H9 (cell line): ENCODE measurements at regions not wholly inside any gene's neighbourhood (a gene's known extent, or its start where the extent isn't known, plus 50 kb on each side); places are given as distances from the start of the nearest gene placed in this dataset.

ENCODE experiments used
- DNase-seq: peaks from one replicate; pipeline ENCODE4 v3.0.0-alpha.2; 2017
- H2AFZ ChIP-seq: one replicate; pipeline ENCODE4 v1.6.1; 2013; ENCODE audit warnings: mild to moderate bottlenecking, low read length, control low read depth, moderate library complexity
- H2AK5ac ChIP-seq: 2 replicates; pipeline ENCODE4 v1.6.1; 2013; ENCODE audit warnings: low read length, control low read depth, mixed read lengths; ENCODE audit not compliant: insufficient read length
- H2BK120ac ChIP-seq: one replicate; pipeline ENCODE4 v1.6.1; 2013; ENCODE audit warnings: low read depth, mild to moderate bottlenecking, low read length, control low read depth, inconsistent platforms; ENCODE audit not compliant: poor library complexity, severe bottlenecking
- H2BK12ac ChIP-seq: 2 replicates; pipeline ENCODE4 v1.6.1; 2013; ENCODE audit warnings: low read length, control low read depth, mixed read lengths, low read depth; ENCODE audit not compliant: insufficient read length
- H2BK15ac ChIP-seq: 2 replicates; pipeline ENCODE4 v1.6.1; 2013; ENCODE audit warnings: low read depth, low read length, control low read depth
- H2BK20ac ChIP-seq: one replicate; pipeline ENCODE4 v1.6.1; 2013; ENCODE audit warnings: low read depth, mild to moderate bottlenecking, low read length, control low read depth, inconsistent platforms; ENCODE audit not compliant: poor library complexity, severe bottlenecking
- H2BK5ac ChIP-seq: 2 replicates; pipeline ENCODE4 v1.6.1; 2013; ENCODE audit warnings: low read length, control low read depth, mixed read lengths; ENCODE audit not compliant: insufficient read length
- H3K14ac ChIP-seq: 2 replicates; pipeline ENCODE4 v1.6.1; 2013; ENCODE audit warnings: low read length, control low read depth; ENCODE audit not compliant: insufficient read depth
- H3K18ac ChIP-seq: 2 replicates; pipeline ENCODE4 v1.6.1; 2013; ENCODE audit warnings: low read depth, mild to moderate bottlenecking, mixed read lengths, low read length, control low read depth; ENCODE audit not compliant: insufficient read length
- H3K23ac ChIP-seq: 2 replicates; pipeline ENCODE4 v1.6.1; 2013; ENCODE audit warnings: low read length, control low read depth, mixed read lengths, low read depth; ENCODE audit not compliant: insufficient read length
- H3K23me2 ChIP-seq: 2 replicates; pipeline ENCODE4 v1.6.1; 2013; ENCODE audit warnings: low read depth, mild to moderate bottlenecking, mixed read lengths, low read length, control low read depth; ENCODE audit not compliant: insufficient read length, poor library complexity, severe bottlenecking
- H3K27ac ChIP-seq: 2 replicates; pipeline ENCODE4 v1.5.1; 2013; ENCODE audit warnings: low read length, control low read depth, mixed read lengths, low read depth; ENCODE audit not compliant: insufficient read length
- H3K27me3 ChIP-seq: 2 replicates; pipeline ENCODE4 v1.6.1; 2013; ENCODE audit warnings: low read length, control low read depth, inconsistent platforms; ENCODE audit not compliant: insufficient read depth
- H3K4ac ChIP-seq: 2 replicates; pipeline ENCODE4 v1.6.1; 2013; ENCODE audit warnings: low read depth, mild to moderate bottlenecking, control low read depth, inconsistent platforms, low read length, moderate library complexity
- H3K4me1 ChIP-seq: 2 replicates; pipeline ENCODE4 v1.6.1; 2013; ENCODE audit warnings: low read length, control low read depth, inconsistent platforms; ENCODE audit not compliant: insufficient read depth
- H3K4me2 ChIP-seq: 2 replicates; pipeline ENCODE4 v1.6.1; 2013; ENCODE audit warnings: low read length, control low read depth, mixed read lengths; ENCODE audit not compliant: insufficient read length, insufficient read depth
- H3K56ac ChIP-seq: 2 replicates; pipeline ENCODE4 v1.6.1; 2013; ENCODE audit warnings: low read depth, mild to moderate bottlenecking, mixed read lengths, low read length, control low read depth; ENCODE audit not compliant: insufficient read length
- H3K79me1 ChIP-seq: 2 replicates; pipeline ENCODE4 v1.6.1; 2013; ENCODE audit warnings: low read depth, mild to moderate bottlenecking, moderate library complexity, low read length, control low read depth, inconsistent platforms; ENCODE audit not compliant: insufficient read depth, poor library complexity, severe bottlenecking
- H3K79me2 ChIP-seq: 2 replicates; pipeline ENCODE4 v1.6.1; 2013; ENCODE audit warnings: low read length, control low read depth, inconsistent platforms; ENCODE audit not compliant: insufficient read depth
- H3K9ac ChIP-seq: 2 replicates; pipeline ENCODE4 v1.6.1; 2013; ENCODE audit warnings: low read length, control low read depth, mixed read lengths; ENCODE audit not compliant: insufficient read length; ENCODE audit errors: extremely low read depth
- H3K9me3 ChIP-seq: one replicate; pipeline ENCODE4 v1.6.1; 2013; ENCODE audit warnings: low read depth, low read length, inconsistent platforms; ENCODE audit not compliant: control insufficient read depth
- H3T11ph ChIP-seq: one replicate; pipeline ENCODE4 v1.6.1; 2013; ENCODE audit warnings: mild to moderate bottlenecking, low read length, control low read depth, inconsistent platforms
- H4K20me1 ChIP-seq: one replicate; pipeline ENCODE4 v1.6.1; 2013; ENCODE audit not compliant: control insufficient read depth, insufficient read length, insufficient read depth
- H4K5ac ChIP-seq: 2 replicates; pipeline ENCODE4 v1.6.1; 2013; ENCODE audit warnings: low read depth, mild to moderate bottlenecking, mixed read lengths, low read length, control low read depth; ENCODE audit not compliant: insufficient read length
- H4K8ac ChIP-seq: replicated peaks from 2 replicates; pipeline ENCODE4 v1.6.1; 2013; ENCODE audit warnings: low read length, control low read depth, mixed read lengths, low read depth; ENCODE audit not compliant: insufficient read length
- H4K91ac ChIP-seq: 2 replicates; pipeline ENCODE4 v1.6.1; 2013; ENCODE audit warnings: low read depth, mild to moderate bottlenecking, moderate library complexity, mixed read lengths, low read length, control low read depth; ENCODE audit not compliant: insufficient read length
- H3K27ac Mint-ChIP-seq, 3 experiments: 2 replicates in 2 of 3; 3 replicates in 1 of 3; pipeline ENCODE4 v1.8.0; 2020 to 2021; ENCODE audit warnings: mixed read lengths in 3 of 3, mild to moderate bottlenecking in 1 of 3, moderate library complexity in 1 of 3
- H3K27me3 Mint-ChIP-seq: 2 replicates; pipeline ENCODE4 v1.8.0; 2021; ENCODE audit warnings: low read depth, mild to moderate bottlenecking, moderate library complexity, mixed read lengths
- H3K36me3 Mint-ChIP-seq, 3 experiments: 2 replicates in 2 of 3; 3 replicates in 1 of 3; pipeline ENCODE4 v1.8.0; 2020 to 2021; ENCODE audit warnings: low read depth in 3 of 3, mixed read lengths in 3 of 3; ENCODE audit not compliant: insufficient read depth in 1 of 3
- H3K4me1 Mint-ChIP-seq, 2 experiments: 2 replicates each; pipeline ENCODE4 v1.8.0; 2020; ENCODE audit warnings: mixed read lengths in 2 of 2
- H3K4me3 Mint-ChIP-seq, 2 experiments: 2 replicates in 1 of 2; 3 replicates in 1 of 2; pipeline ENCODE4 v1.8.0; 2020 to 2021; ENCODE audit warnings: mild to moderate bottlenecking in 2 of 2, mixed read lengths in 2 of 2, moderate library complexity in 1 of 2
- H3K9me3 Mint-ChIP-seq, 2 experiments: 2 replicates in 1 of 2; 3 replicates in 1 of 2; pipeline ENCODE4 v1.8.0; 2020; ENCODE audit warnings: mild to moderate bottlenecking in 2 of 2, mixed read lengths in 2 of 2, moderate library complexity in 1 of 2
- CTCF ChIP-seq: fragments of 200-600 bp; sonication (generic); conservative IDR thresholded peaks from 3 replicates; pipeline ENCODE4 v1.8.0; 2021; ENCODE audit warnings: antibody characterized with exemption, mild to moderate bottlenecking

GRCh38 chr2:160566717-160567116, 73.1 kb upstream of the RBMS1 start:
- no peaks in the 10 kb centered on the region for H3K79me1 ChIP-seq
- no peak overlapping the region for H3K14ac ChIP-seq
- no peak overlapping the region for H4K8ac ChIP-seq
- Mint-ChIP-seq H3K27me3 (no peaks in the 10 kb centered on the region; the same call in 1 of the 2 replicates), H3K4me3 (no peak overlapping the region), H3K36me3 (no peaks in the 10 kb centered on the region), H3K4me1 (peaks cover 5 to 6% of the 10 kb centered on the region in 2 experiments), H3K27ac (no peak overlapping the region), H3K9me3 (peaks cover 2% of the 10 kb centered on the region in 2 experiments; a peak in 3 of 5 replicates)
- no peak overlapping the region for H3K27ac ChIP-seq
- H2AFZ ChIP-seq, result no peak overlapping the region
- no peak overlapping the region for H3K56ac ChIP-seq
- no peaks in the 10 kb centered on the region for H4K20me1 ChIP-seq
- no peak overlapping the region for H4K91ac ChIP-seq
- no peaks in the 10 kb centered on the region for H3K9me3 ChIP-seq
- no peaks in the 10 kb centered on the region; the same call in 1 of the 2 replicates for H3K4me1 ChIP-seq
- H3T11ph ChIP-seq, result no peak overlapping the region
- TF ChIP-seq CTCF, result no peak
- H3K27me3 ChIP-seq, result peaks cover under 1% of the 10 kb centered on the region; the same call in 1 of the 2 replicates
- H3K23me2 ChIP-seq, result no peaks in the 10 kb centered on the region
- no peak overlapping the region for H3K4me2 ChIP-seq
- H2AK5ac ChIP-seq, result no peak overlapping the region
- H3K9ac ChIP-seq, result no peak overlapping the region
- no peak overlapping the region for H3K23ac ChIP-seq
- H3K79me2 ChIP-seq, result no peaks in the 10 kb centered on the region
- no peak overlapping the region for H3K4ac ChIP-seq
- DNase-seq, result no peak
- no peak overlapping the region for H2BK120ac ChIP-seq
- H2BK5ac ChIP-seq, result no peak overlapping the region
- H2BK20ac ChIP-seq, result no peak overlapping the region
- no peak overlapping the region for H4K5ac ChIP-seq
- no peak overlapping the region for H3K18ac ChIP-seq
- H2BK15ac ChIP-seq, result no peak overlapping the region
- no peak overlapping the region for H2BK12ac ChIP-seq
